Heart left ventricle (tissue), 13 donors: ENCODE measurements at regions not wholly inside any gene's neighbourhood (a gene's known extent, or its start where the extent isn't known, plus 50 kb on each side); places are given as distances from the start of the nearest gene placed in this dataset.

Experiments
- POLR2A ChIP-seq, 2 donors: fragments of 450-650 bp; IDR thresholded peaks; one replicate each; pipeline ENCODE4 v1.6.1; 2017; ENCODE audit warnings: antibody characterized with exemption in 2 of 2, mild to moderate bottlenecking in 2 of 2, moderate library complexity in 2 of 2
- TF ChIP-seq, protein P1 (sequence below), 12 donors: fragments of 200-600 bp; sonication (generic) in 4 of 12; IDR thresholded peaks; one replicate each; pipeline versions ENCODE4 v1.5.0 to v1.8.0; 2018 to 2022; ENCODE audit warnings: antibody characterized with exemption in 12 of 12, mild to moderate bottlenecking in 5 of 12
- donor health status: ischemic (EF 13 %, LVEDD 7.1; RV severe dilation, severe dysfunction).
- donor health status: DM: no; HTN: yes; CAD: no.
- donor health status: DM: no; HTN: no; CAD: no.
- donor health status: ischemic (EF 25% LVEDD 6.9; RV normal size, moderate dysfunction).
- donor health status: ischemic (EF 25% LVEDD 5.7; RV mildly dilated, moderate dysfunction).
- donor health status: ischemic (EF 35%, LVEDD 5.7; RV mildly dilated, moderate dysfunction).
- donor health status: nonischemic (EF 11% LVEDD 7.7; RV severe dilation, severe dysfunction).
- donor health status: DM: yes; HTN: yes; CAD: no.
- donor health status: PGD.
- donor health status: ischemic (EF 29% LVEDD 5.4; RV normal size, mild dysfunction).
- donor health status: nonischemic (EF 23%, LVEDD 6.1; RV moderate dilation, normal function).

DNA sequence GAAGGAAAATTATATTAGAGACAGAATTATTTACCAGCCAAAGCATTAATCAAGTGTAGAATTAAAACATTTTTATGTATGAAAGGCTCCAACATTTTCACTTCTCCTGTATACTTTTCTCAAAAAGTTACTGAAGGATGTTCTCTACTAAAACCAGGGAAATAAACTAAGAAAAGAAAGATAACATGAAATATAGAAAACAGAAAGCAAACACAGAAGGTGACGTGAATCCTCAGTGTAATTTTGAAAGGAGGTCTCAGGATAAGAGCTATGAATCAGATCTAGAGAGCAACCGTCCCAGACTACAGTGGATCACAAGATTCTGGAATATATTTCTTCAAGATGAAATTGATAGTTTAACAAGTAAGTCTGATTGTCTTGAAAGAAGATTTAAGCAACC lies 144.5 kb downstream of the CYSLTR2 start:
- TF ChIP-seq, protein P1, sequence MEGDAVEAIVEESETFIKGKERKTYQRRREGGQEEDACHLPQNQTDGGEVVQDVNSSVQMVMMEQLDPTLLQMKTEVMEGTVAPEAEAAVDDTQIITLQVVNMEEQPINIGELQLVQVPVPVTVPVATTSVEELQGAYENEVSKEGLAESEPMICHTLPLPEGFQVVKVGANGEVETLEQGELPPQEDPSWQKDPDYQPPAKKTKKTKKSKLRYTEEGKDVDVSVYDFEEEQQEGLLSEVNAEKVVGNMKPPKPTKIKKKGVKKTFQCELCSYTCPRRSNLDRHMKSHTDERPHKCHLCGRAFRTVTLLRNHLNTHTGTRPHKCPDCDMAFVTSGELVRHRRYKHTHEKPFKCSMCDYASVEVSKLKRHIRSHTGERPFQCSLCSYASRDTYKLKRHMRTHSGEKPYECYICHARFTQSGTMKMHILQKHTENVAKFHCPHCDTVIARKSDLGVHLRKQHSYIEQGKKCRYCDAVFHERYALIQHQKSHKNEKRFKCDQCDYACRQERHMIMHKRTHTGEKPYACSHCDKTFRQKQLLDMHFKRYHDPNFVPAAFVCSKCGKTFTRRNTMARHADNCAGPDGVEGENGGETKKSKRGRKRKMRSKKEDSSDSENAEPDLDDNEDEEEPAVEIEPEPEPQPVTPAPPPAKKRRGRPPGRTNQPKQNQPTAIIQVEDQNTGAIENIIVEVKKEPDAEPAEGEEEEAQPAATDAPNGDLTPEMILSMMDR (IDR thresholded peaks at IDR 0.05): no peak
- TF ChIP-seq POLR2A (IDR thresholded peaks at IDR 0.05): no peak
